NCI-H2107 treated with DMSO at 0.1 percent for 48 hours (cell line): ENCODE measurements at regions not wholly inside any gene's neighbourhood (a gene's known extent, or its start where the extent isn't known, plus 50 kb on each side); places are given as distances from the start of the nearest gene placed in this dataset.

Experiments
- DNase-seq: peaks from one replicate; lab custom pipeline; 2025; ENCODE audit not compliant: unreplicated experiment; lab: John Stamatoyannopoulos, UW

DNA sequence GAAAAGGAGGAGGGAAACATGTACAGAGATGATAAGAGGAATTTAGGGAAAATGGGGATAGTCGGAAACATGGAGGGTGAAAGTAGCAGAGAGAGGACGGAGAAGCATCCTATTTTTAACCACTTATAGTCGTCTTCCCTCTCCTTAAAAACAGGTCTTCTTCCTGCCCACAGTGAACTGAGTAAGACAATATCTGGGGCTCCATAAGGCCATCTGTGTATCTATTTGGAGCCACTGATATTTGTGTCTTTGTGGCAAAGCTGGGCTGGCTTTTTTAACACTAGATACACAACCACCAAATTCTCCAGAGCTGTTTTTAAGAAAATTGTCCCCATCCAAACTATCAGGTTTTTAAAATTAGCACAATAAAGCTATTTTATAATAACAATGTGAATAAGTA is 109.5 kb upstream of the RAP1B start:
- no peak for DNase-seq

DNA sequence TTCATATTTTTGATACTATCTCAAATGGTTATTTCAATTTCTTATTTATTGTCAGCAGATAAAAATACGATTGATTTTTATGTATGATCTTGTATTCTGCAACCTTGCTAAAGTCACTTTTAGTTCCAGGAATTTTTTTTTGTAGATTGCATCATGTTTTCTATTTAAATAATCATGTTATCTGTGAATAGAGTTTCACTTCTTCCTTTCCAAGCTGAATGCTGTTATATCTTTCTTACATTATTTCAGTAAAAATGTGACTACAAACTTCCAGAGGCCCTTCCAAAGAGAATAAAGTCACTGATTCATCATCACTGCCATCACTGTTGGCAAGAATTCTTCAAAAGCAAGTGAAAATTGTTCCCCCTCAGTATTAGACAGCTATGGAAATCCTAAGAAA is 104.7 kb upstream of the RAP1B start:
- no peak for DNase-seq

DNA sequence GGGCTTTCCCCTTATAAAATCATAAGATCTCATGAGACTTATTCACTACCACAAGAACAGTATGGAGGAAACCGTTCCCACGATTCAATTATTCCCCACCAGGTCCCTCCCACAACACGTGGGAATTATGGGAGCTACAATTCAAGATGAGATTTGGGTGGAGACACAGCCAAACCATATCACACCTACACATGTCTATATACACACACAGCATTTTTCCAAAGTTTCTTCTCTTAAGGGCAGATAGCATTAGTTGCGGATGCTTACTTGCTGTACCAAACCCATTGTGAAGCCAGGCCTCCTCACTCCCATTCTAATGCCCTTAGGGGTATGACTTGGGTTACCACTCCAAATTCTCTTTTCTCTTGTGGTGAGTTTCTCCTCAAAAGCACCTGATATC is 104.1 kb upstream of the RAP1B start:
- no peak for DNase-seq

DNA sequence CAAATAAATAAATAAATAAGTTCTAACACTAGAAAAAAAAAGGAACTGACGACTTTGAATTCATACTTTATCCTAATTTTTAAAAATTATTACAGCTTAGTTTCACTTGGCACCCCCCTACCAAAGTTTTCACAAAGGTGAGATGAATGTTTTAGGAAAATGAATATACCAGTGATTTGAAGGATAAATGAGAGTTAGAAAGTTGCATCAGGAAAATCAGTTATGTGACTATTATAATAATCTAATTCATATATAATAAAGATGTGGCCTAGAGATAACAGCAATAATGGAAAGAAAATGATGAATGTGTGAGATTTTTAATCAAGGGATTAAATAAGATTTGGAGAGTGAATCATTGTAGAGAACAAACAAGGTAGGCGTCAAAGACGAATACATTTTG is 103.0 kb upstream of the RAP1B start:
- no peak for DNase-seq

DNA sequence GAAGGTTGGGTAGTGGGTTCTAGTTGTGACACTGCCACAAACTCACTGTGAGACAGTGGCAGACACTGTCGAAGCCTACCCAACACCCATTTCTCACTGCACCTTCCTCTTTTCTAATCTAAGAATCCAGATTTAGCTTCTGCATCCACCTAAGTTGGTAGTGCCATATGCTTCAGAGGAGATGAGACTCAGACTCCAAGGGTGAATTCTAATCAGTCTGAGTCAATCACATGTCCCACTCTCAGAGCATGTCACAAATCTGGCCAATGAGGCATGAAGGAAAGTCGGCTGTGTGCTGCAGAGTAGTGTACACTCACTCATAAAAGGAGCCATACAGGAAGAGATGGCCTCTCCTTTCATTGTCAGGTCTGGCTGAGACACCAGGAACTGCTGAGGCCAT is 102.1 kb upstream of the RAP1B start:
- no peak for DNase-seq

DNA sequence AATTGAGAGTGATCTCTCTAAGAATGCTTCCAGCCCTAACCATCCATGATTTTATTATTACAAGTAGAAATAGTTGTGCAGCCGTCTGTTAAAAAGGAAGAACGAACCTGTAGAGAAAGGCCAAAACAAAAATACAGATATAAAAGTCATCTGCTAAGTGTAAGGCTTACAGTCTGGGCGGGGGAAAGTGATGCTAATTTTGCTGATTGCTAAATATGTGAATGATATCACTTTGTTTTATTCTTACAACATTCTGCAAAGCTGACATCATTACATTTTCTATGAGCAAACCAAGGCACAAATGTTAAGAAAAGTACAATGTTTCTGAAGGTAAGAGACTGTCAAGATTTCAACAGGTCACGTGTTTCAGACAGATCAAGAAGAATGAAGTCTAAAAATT is 101.5 kb upstream of the RAP1B start:
- no peak for DNase-seq

DNA sequence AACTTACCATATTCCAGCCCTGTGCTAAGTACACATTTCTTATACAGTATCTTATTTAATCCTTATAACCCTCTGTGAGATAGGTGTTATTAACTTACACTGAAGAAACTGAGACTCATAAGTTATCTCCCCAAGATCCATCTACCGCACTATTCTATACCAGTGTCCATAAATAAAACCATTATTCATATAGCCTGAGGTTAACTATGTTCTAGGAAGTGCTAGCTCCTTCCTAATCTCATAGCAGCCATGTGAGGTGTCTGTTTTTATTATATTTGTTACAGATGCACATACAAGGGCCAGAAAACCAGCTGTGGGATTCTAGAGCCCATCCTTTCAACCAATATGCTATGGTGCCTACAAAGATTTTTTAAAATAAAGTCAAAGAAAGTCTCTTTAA is 100.3 kb upstream of the RAP1B start:
- no peak for DNase-seq

DNA sequence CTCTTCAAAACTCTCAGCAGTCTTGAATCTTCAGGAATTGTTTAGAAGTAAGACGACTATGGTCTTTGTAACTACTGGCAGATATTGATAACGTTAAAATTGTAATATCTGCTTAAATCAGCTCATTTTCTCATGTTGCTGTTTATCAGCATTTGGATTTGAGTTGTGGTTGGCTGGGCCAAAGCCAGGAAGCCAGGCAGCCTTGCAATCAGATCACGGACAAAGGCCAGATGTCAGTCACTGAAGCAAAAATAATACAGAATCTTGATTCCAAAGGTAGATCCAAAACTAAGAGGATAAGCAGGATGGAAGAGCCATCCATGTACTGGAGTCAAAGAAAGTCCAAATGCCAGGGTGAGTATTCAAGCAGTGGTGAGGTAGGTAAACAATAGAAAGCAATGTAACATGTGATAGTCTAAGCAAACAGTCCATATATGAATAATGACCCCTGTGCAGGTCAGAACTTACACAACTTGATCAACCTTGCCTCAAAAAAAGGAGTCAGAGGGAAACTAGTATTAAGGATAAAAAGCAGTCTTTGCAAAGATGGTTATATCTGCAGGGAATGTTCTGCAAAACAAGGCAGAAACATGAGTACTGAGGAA is 95.8 kb upstream of the RAP1B start:
- DNase-seq, result no peak

- DNase-seq, result no peak
Measured at GRCh38 chr12:68515793-68516192, 94.9 kb upstream of the RAP1B start.

- no peak for DNase-seq
Measured at GRCh38 chr12:68521321-68521839, 89.3 kb upstream of the RAP1B start.

DNA sequence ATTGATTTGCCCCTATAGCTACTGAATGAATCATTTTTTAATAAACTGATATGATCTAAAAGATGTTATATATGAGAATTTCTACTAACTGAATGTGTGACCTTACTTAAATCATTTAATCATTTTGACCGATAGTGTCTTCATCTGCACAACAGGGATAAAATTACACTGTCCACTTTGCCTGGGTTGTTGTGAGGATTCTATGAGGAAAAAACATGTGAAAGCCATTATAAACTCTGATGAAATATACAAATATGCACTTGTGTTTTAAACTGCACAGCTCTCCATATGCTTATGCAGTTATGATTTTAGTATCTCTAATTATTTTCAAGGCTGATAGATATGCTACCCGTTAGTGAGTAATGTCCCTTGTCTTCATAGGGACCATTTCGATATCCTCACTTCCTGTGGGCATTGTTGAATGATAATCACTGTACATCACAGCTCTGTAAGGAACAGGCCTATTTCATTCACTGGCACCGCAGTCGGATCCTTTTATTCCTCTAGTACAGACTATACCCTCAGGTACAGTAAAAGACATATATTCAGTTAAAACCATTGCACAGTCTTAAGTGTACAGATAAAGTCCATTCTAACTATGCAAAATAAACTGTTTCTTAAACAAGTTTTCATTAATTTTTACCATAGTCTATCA is 88.7 kb upstream of the RAP1B start:
- no peak for DNase-seq

DNA sequence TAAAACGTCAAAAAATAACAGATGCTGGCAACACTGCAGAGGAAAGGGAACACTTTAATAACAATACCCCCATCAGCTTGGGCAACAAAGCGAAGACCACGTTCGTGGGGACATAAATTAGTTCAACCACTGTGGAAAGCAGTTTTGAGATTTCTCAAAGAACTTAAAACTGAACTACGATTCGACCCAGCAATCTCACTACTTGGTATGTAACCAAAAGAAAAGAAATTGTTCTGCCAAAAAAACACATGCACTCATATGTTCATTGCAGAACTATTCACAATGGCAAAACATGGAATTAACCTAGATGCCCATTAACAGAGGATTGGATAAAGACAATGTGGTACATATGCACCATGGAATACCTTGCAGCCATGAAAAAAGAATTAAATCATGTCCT is 81.2 kb upstream of the RAP1B start:
- no peak for DNase-seq

DNA sequence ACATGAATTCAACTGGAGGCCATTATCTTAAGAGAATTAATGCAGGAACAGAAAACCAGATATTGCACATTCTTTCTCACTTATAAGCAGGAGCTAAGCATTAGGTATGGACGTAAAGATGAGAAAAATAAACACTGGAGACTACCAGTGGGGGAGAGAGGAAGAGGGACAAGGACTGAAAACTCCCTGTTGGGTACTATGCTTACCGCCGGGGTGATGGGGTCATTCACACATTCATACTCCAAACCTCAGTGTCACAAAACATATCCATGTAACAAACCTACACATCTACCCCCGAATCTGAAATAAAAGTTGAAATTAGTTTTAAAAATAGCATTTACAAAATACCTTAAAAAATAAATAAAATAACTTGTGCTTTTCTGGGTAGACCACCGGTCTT is 80.8 kb upstream of the RAP1B start:
- no peak for DNase-seq

DNA sequence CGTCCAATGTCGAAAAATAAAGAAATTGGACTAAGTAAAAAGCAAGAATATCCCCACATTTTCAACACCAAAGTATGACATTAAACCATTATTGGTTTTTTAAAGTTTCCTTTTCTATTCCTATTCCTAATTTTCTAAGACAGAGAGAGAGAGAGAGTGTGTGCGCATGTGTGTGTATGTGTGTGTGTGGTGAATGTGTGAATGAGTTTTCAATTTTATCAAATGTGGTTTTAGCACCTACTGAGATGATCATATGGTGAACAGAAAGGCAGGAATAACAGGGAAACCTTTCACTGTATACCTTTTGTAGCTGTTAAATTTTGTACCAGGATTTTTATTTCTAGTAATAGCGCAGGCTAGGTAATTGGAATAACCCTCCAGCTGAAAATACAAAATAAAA is 80.4 kb upstream of the RAP1B start:
- no peak for DNase-seq

- no peak for DNase-seq
Measured at GRCh38 chr12:68530965-68531364, 79.7 kb upstream of the RAP1B start.

DNA sequence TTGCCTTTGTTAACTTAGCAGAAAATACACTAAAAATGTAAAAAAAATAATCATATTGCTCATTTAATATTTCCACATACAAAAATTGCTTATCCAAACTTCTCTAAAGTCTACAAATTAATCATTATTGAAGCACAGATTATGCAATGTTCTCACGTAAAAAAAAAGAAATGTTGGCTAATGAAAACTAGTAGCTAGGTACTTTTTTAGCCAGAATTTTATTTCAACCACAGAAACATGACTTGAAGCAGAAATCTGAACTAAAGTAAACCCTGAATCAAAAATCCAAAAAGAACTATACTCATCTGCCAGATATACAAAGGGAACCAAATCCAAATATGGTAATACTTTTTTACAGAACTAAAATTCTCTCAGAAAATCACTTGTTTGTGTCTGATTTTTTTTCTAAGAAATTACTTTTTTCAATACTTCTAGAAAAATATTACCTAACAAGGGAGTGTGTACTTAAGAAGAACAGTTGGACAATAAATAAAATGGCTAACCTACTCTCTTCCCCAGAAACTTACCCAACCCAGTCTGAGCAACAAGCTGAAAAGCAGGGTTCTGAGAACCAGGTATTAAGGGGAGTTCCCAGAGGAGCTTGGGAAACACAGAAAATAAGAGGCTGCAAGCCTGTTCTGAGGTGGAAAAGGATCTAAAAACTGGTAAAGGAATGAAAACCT is 78.4 kb upstream of the RAP1B start:
- DNase-seq, result no peak

DNA sequence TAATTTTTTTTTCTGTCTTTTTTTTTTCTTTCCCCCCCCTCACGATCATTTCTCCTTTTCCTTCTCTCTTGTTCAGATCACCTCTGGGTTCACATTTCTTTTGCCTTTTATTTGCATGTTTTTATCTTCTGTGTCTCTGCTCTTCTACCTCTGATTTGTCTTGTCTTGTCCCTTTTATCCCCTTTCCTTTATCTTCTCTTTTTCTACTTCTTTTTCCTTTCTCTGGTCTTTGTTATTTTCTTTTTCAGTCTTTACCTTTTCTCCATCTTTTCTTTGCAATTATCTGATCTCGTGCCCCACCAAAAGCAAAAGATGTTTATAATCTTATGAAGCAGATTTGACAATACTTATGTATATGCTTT is 77.8 kb upstream of the RAP1B start:
- DNase-seq, result no peak

DNA sequence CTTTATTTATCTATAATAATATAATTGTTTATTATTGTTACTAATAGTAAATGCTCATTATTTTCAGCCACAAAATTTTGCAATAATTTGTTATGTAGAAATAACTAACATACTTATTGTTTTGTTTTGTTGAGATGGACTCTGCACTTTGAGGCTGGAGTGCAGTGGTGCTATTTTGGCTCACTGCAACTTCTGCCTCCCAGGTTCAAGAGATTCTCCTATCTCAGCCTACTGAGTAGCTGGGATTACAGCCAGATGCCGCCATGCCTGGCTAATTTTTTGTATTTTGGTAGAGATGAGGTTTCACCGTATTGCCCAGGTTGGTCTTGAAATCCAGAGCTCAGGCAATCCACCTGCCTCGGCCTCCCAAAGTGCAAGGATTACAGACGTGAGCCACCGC is 76.6 kb upstream of the RAP1B start:
- no peak for DNase-seq

- DNase-seq, result no peak
Measured at GRCh38 chr12:68536885-68537485, 73.7 kb upstream of the RAP1B start.

GRCh38 chr12:68537571-68537970 is 73.1 kb upstream of the RAP1B start:
- no peak for DNase-seq

DNA sequence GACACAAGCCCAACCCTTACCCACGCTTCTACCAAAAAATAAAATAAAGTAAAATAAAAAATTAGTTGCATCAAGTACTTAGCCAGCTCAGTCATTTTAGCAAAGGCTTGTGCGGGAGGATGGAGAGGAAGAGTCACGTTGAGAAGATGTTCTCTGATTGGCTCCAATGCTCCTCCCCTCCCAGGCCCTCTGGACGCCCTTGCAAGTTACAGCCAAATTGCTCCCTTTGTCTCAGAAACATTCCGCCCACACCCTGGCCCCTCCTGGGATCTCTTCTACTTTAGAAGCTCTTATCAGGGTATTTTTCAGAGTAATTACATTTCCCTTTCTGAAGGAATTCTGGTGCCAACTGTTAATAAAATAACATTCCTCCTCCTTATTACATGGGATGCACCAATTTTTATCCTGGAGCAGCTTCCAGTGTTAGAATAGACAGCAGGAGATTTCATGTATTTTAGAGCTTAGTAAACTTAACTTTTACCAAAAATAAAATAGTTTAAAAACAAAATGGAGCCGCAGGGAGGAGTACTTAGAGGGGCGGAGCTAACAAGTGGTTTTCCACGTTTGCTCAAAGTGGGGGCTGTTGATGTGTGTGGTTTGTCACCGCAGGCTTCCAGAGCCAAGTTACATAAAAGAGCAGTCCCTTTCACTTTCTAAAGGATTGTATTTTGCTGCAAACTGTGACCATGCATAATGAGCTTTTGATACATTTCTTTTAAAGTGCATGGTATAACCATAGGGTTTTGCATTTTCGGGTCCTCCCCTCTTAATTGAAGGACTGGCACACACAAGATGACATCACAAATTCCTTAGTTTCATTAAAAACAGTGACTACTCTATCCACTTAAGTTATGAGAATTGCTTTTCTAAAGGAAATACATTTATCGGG is 71.7 kb upstream of the RAP1B start:
- peak; percentile 99 for DNase-seq
